ENCODE measurements at regions not wholly inside any gene's neighbourhood (a gene's known extent, or its start where the extent isn't known, plus 50 kb on each side); places are given as distances from the start of the nearest gene placed in this dataset.

GRCh38 chr3:101938262-101938847 lies 89.0 kb downstream of the NFKBIZ start:
- Histone ChIP-seq H3K4me3 (no peak overlapping the region), H3K9me3 (no peaks in the 10 kb centered on the region), H3K27ac (no peak overlapping the region), H3K36me3 (no peaks in the 10 kb centered on the region), H3K4me1 (peaks cover 0 to 6% of the 10 kb centered on the region in 2 donors), H3K27me3 (no peaks in the 10 kb centered on the region)
- TF ChIP-seq CTCF (IDR thresholded peaks at IDR 0.05 in 4 of 5, conservative IDR thresholded peaks at IDR 0.05 in 1 of 5) (no peak), POLR2A (IDR thresholded peaks at IDR 0.05) (no peak)
- ATAC-seq = no peak
- DNase-seq = no peak
- in situ Hi-C loops (cut with MboI; ENCODE audit: low sequenced_read_pairs in 4 of 4) (no loop called here), intact Hi-C loops (cut with DNase I; ENCODE audit: low total_unique reads) (no loop called here)

GRCh38 chr3:101939361-101940049 lies 90.2 kb downstream of the NFKBIZ start:
- Histone ChIP-seq H3K36me3 (no peaks in the 10 kb centered on the region), H3K4me1 (peaks cover 0 to 6% of the 10 kb centered on the region in 2 donors), H3K4me3 (no peak overlapping the region), H3K27me3 (no peaks in the 10 kb centered on the region), H3K9me3 (no peaks in the 10 kb centered on the region), H3K27ac (no peak overlapping the region)
- in situ Hi-C loops (cut with MboI; ENCODE audit: low sequenced_read_pairs in 4 of 4) = no loop called here
- no peak for ATAC-seq
- intact Hi-C loops (cut with DNase I; ENCODE audit: low total_unique reads) = no loop called here
- no peak for TF ChIP-seq POLR2A (IDR thresholded peaks at IDR 0.05)
- TF ChIP-seq CTCF (IDR thresholded peaks at IDR 0.05 in 4 of 5, conservative IDR thresholded peaks at IDR 0.05 in 1 of 5) = no peak
- no peak for DNase-seq

GRCh38 chr3:101940521-101941317 lies 91.4 kb downstream of the NFKBIZ start:
- Histone ChIP-seq H3K4me3 (no peak overlapping the region), H3K36me3 (no peaks in the 10 kb centered on the region), H3K4me1 (peaks cover 0 to 6% of the 10 kb centered on the region in 2 donors), H3K27ac (no peak overlapping the region), H3K9me3 (no peaks in the 10 kb centered on the region), H3K27me3 (no peaks in the 10 kb centered on the region)
- TF ChIP-seq POLR2A (IDR thresholded peaks at IDR 0.05) = no peak
- TF ChIP-seq CTCF (IDR thresholded peaks at IDR 0.05 in 4 of 5, conservative IDR thresholded peaks at IDR 0.05 in 1 of 5) = no peak
- in situ Hi-C loops (cut with MboI; ENCODE audit: low sequenced_read_pairs in 4 of 4) = no loop called here
- DNase-seq (no peak), ATAC-seq (peak in 1 of 2 donors; percentile 24)
- intact Hi-C loops (cut with DNase I; ENCODE audit: low total_unique reads) = no loop called here

GRCh38 chr3:101941318-101942040 lies 92.2 kb downstream of the NFKBIZ start:
- DNase-seq (no peak), ATAC-seq (no peak)
- Histone ChIP-seq H3K27ac (no peak overlapping the region), H3K4me3 (no peak overlapping the region), H3K27me3 (no peaks in the 10 kb centered on the region), H3K9me3 (no peaks in the 10 kb centered on the region), H3K36me3 (no peaks in the 10 kb centered on the region), H3K4me1 (peaks cover 0 to 6% of the 10 kb centered on the region in 2 donors)
- TF ChIP-seq POLR2A (IDR thresholded peaks at IDR 0.05) (no peak), CTCF (IDR thresholded peaks at IDR 0.05 in 4 of 5, conservative IDR thresholded peaks at IDR 0.05 in 1 of 5) (no peak)
- intact Hi-C loops (cut with DNase I; ENCODE audit: low total_unique reads) (no loop called here), in situ Hi-C loops (cut with MboI; ENCODE audit: low sequenced_read_pairs in 4 of 4) (no loop called here)

Measured in gastrocnemius medialis (tissue), 4 donors.